Body of pancreas (tissue), 4 donors: ENCODE measurements at regions not wholly inside any gene's neighbourhood (a gene's known extent, or its start where the extent isn't known, plus 50 kb on each side); places are given as distances from the start of the nearest gene placed in this dataset.

Experiments used
- POLR2A ChIP-seq, 3 donors: fragments of 450-650 bp; IDR thresholded peaks; one replicate each; pipeline ENCODE4 v1.6.1; 2016; ENCODE audit warnings: antibody characterized with exemption in 3 of 3, mild to moderate bottlenecking in 2 of 3
- TF ChIP-seq, protein P1 (sequence below), 7 experiments: fragments of 450-650 bp in 4 of 7; fragments of 200-600 bp in 3 of 7; sonication (generic) in 3 of 7; IDR thresholded peaks; one replicate each; pipeline ENCODE4 v1.5.1; 2016 to 2019; ENCODE audit warnings: antibody characterized with exemption in 7 of 7

DNA sequence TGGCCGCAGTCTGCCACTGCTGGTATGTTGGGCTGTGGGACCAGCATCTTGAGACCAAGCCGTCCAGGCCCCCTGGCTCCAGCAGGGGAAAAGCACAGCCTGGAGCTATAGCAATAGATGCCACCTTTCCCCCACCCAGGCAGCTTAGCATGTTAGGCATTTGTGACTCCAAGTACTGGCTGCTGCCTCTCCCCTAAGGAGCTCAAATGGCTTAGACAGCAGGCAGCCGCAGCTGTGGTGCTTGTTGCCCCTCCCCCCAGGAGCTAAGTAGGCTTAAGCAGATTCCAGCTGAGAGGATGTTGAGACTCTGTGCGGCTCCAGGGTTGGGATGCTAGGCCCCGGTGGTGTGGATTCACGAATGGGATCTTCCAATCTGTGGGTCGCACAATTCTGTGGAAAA is 88.8 kb upstream of the ANKFN1 start:
- no peak for TF ChIP-seq POLR2A (IDR thresholded peaks at IDR 0.05)
- TF ChIP-seq, protein P1, sequence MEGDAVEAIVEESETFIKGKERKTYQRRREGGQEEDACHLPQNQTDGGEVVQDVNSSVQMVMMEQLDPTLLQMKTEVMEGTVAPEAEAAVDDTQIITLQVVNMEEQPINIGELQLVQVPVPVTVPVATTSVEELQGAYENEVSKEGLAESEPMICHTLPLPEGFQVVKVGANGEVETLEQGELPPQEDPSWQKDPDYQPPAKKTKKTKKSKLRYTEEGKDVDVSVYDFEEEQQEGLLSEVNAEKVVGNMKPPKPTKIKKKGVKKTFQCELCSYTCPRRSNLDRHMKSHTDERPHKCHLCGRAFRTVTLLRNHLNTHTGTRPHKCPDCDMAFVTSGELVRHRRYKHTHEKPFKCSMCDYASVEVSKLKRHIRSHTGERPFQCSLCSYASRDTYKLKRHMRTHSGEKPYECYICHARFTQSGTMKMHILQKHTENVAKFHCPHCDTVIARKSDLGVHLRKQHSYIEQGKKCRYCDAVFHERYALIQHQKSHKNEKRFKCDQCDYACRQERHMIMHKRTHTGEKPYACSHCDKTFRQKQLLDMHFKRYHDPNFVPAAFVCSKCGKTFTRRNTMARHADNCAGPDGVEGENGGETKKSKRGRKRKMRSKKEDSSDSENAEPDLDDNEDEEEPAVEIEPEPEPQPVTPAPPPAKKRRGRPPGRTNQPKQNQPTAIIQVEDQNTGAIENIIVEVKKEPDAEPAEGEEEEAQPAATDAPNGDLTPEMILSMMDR (IDR thresholded peaks at IDR 0.05) = no peak
